ENCODE measurements at regions not wholly inside any gene's neighbourhood (a gene's known extent, or its start where the extent isn't known, plus 50 kb on each side); places are given as distances from the start of the nearest gene placed in this dataset.

GRCh38 chr18:78670778-78671391, 308.7 kb upstream of the SALL3 start:
- H3K4me1 ChIP-seq: no peaks in the 10 kb centered on the region
- H3K4me3 ChIP-seq: no peak overlapping the region
- H3K36me3 ChIP-seq: no peaks in the 10 kb centered on the region
- DNase-seq: no peak
- no peak overlapping the region for H3K27ac ChIP-seq
- no peak for TF ChIP-seq CTCF (IDR thresholded peaks at IDR 0.05)
- intact Hi-C loops (cut with DNase I; ENCODE audit: low total_unique reads): no loop called here
- H3K9me3 ChIP-seq: no peaks in the 10 kb centered on the region
- H3K27me3 ChIP-seq: no peaks in the 10 kb centered on the region

GRCh38 chr18:78671551-78671950, 308.1 kb upstream of the SALL3 start:
- Histone ChIP-seq H3K4me1 (no peaks in the 10 kb centered on the region), H3K9me3 (no peaks in the 10 kb centered on the region), H3K27me3 (no peaks in the 10 kb centered on the region), H3K4me3 (no peak overlapping the region), H3K36me3 (no peaks in the 10 kb centered on the region), H3K27ac (no peak overlapping the region)
- no peak for DNase-seq
- intact Hi-C loops (cut with DNase I; ENCODE audit: low total_unique reads): no loop called here
- no peak for TF ChIP-seq CTCF (IDR thresholded peaks at IDR 0.05)

DNA sequence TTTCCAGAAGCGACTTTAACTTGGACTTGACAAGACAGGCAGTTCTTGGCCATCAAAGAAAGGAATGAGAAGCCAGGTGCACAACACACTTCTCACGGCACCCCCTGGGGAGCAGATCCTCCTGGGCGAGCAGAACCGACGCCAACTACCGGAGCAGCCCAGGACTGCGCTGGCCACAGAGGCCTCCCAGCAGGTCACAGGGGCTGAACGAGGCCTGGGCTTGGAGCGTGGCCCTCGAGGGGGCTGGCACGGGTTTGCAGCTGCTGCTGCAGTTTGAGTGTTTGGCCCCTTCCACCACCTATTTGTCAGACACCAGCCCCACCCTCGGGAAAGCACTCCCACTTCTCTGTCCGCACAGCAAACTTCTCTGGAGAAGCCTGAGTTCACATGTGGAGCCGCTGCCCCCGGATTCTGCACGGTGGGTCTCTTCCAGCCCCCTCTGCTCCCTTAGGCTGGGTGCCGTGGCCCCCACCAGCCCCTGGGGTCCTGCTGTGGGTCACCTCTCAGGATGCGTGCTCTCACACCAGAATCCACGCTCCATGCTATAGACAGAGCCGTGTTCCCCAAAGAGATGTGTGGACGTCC, 306.7 kb upstream of the SALL3 start:
- Histone ChIP-seq H3K36me3 (no peaks in the 10 kb centered on the region), H3K9me3 (no peaks in the 10 kb centered on the region), H3K4me1 (no peaks in the 10 kb centered on the region), H3K27me3 (no peaks in the 10 kb centered on the region), H3K27ac (no peak overlapping the region), H3K4me3 (no peak overlapping the region)
- DNase-seq: no peak
- intact Hi-C loops (cut with DNase I; ENCODE audit: low total_unique reads): no loop called here
- no peak for TF ChIP-seq CTCF (IDR thresholded peaks at IDR 0.05)

DNA sequence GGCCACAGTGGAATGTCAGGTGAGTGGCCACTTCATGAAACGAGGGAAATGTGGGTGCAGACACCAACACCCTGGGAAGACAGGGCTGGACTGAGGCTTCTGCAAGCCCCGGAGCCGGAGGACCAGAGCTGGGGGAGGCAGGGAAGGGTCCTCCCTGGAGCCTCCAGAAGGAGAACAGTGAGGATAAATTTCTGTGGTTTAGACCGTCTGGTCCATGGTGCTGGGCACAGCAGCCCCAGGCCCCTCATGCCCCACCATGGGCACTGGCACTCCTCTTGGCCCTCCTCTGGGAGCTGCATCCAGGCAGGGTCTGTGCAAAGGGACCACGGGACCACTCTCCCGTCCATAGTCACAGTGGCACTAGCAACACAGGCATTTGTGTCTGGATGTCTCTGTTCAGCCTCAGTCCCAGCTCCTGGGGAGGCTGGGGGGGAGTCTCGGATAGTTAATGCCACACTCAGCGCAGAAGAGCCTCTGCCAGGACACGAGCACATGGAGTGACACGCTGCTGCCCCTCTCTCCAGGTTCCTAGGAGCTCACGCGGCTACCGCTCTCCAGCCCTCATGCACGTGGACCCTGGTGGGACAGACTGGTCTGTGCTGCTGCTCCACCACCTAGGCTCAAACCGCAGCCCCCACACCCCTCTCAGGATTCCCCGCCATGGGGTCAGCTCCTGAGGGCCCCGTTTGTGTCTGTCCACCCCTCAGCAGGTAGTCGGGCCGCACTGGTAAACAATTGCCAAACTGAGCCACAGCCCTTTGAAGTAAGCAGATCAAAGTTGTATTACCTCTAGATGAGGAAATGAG, 305.9 kb upstream of the SALL3 start:
- H3K27ac ChIP-seq: no peak overlapping the region
- intact Hi-C loops (cut with DNase I; ENCODE audit: low total_unique reads): no loop called here
- DNase-seq: no peak

GRCh38 chr18:78675231-78675630, 304.4 kb upstream of the SALL3 start:
- Histone ChIP-seq H3K4me1 (no peaks in the 10 kb centered on the region), H3K36me3 (no peaks in the 10 kb centered on the region), H3K27me3 (no peaks in the 10 kb centered on the region), H3K27ac (no peak overlapping the region), H3K9me3 (no peaks in the 10 kb centered on the region), H3K4me3 (no peak overlapping the region)
- DNase-seq: no peak
- intact Hi-C loops (cut with DNase I; ENCODE audit: low total_unique reads): no loop called here
- no peak for TF ChIP-seq CTCF (IDR thresholded peaks at IDR 0.05)

More for the DNA sequence above, 305.9 kb upstream of the SALL3 start:
- Histone ChIP-seq H3K4me1 (no peaks in the 10 kb centered on the region), H3K9me3 (no peaks in the 10 kb centered on the region), H3K4me3 (no peak overlapping the region), H3K27me3 (no peaks in the 10 kb centered on the region), H3K36me3 (no peaks in the 10 kb centered on the region)
- TF ChIP-seq CTCF (IDR thresholded peaks at IDR 0.05): no peak
